Nucleus accumbens (tissue), 56 donors: ENCODE measurements at regions not wholly inside any gene's neighbourhood (a gene's known extent, or its start where the extent isn't known, plus 50 kb on each side); places are given as distances from the start of the nearest gene placed in this dataset.

Experiments used
- DNase-seq, 56 donors: peaks; one replicate each; lab custom pipeline; 2025; lab: John Stamatoyannopoulos, UW

GRCh38 chr1:58908561-58909560 is 125.0 kb upstream of the JUN start:
- DNase-seq = no peak

DNA sequence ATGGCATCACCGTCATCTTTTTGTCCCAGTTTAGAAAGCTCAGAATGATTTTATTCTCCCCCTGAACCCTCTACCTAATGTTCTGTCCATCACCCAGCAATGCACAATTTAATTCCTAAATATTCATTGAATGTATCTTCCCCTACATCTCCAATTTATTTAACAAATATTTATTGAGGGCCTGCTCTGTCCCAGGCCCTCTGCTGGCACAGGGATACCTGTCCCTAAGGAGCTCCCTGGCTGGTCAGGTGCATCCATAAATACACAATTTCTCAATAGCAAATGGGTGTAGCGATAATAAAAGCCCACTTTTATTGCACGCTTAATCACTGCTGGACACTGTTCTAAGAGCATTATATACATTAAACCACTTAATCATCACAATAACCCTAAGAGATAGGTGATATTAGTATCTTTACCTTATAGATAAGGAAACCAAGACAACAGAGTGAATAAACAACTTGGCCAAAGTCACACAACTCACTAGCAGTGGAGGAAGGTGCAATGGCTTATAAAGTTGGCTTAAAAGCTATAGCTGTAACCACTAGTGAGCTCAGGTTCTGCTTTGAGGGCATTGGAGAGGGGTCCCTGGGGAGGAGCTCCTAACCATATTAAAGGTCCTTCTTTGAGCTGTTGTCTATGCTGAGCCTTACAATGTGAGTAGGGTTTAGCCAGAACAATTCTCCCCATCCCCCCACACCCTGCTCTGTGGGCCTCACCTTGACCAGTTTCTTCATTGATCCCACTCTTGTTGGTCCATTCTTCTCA is 126.3 kb upstream of the JUN start:
- DNase-seq = no peak

DNA sequence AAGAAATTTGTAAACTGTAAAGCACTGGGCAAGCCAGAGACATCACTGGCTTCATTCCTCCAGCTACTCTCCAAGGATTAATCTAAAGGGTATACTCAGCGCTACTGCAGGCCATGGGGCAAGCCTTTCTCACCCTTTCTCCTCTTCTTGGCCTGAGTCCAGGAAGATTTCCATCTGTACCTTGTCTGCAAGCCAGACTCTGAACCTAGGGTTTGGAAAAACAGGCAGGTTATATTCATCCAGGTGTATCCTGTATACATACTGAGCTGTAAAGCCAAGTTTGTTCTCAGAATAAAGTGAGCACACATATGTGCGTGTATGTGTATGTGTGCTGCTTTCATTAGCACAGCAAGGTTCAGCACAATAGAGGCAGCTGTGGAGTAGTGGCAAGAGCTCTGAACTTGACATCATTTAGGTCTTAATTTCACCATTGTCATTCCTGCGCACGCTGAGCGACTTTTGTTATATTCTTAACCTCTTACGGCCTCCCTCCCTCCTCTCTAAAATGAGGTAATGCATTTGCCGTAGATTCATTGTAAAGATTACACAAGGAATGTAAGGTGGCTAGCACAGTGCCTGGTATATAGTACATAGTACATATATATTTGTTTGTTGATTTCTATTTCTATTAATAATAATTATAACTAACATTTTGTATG is 128.1 kb upstream of the JUN start:
- DNase-seq = no peak

- no peak for DNase-seq
These were observed 131.1 kb upstream of the JUN start for GRCh38 chr1:58914925-58915324.

GRCh38 chr1:58917436-58917835 is 133.6 kb upstream of the JUN start:
- DNase-seq = no peak

DNA sequence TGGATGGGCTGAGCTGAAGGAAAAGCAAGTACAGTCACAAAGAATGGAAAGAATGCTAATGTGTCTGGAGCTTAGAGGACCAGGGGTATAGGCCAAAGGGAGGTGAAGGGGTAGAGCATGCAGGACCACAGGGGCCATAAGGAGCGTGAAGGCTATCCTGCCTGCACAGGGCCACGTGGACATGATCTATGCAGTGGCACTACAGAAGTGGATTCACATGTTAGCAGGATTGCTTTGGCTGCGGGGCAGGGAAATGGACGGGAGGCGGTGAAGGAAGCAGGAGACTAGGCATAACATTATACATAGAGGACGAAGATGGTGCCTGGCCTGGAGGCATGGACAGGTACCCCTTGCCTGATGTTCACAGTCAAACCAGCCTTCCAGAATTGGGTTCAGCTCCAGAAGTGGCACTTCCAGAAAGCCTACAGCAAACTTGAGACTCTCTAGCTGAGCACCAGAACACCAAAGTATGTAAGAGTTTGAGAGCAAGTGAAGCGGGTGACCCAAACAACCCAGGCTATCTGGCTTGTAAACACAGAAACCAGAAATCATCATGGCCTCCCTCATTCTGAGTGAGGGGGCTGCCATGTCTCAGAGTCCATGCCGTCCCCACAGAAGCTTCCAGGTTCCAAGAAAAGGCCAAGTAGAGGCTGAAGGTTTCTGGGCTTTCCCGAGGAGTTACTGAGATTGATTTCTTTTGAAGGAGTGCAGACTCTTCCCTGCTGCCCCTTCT is 135.5 kb upstream of the JUN start:
- no peak for DNase-seq

GRCh38 chr1:58919959-58920321 is 136.1 kb upstream of the JUN start:
- no peak for DNase-seq

GRCh38 chr1:58921342-58921741 is 137.5 kb upstream of the JUN start:
- no peak for DNase-seq

GRCh38 chr1:58921751-58922150 is 137.9 kb upstream of the JUN start:
- DNase-seq = no peak

DNA sequence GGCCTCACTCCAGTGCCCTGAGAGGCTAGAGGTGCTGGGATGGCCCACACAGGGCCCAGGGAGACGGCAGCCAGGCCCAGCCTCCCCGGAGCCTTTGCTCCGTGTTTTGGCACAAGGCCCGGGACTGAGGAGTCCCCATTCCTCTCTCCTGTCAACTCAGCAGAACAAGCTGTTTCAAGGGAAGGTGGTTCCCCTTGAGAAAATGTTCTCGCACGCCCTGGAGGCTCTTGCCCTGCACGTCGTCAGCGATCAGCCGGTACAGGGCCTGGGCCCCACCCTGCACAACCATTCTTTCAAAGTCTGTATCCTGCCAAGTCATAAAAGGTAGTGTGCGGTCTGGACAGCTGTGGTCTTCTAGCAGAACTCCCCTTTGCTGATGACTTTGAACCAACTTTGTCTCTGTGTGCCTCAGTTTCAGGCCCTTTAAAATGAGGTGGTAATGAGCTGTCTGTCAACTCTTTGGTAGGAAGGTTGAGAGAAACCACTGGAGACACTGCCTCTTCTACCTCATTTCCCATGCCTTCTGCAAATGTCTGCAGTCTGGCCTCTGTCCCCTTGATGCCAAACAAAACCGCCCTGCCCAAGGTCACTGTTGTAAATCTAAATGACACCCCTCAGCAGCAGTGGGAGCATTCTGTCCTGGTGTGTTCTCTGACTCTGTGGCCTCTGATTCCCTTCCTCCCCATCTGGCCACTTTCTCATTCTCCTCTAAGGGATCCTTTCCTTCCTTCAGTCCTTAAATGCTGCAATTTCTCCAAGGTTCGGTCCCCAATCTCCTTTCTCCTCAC is 138.6 kb upstream of the JUN start:
- DNase-seq = peak in 9 of 56 donors; percentile 4 to 45 (median 9)

- no peak for DNase-seq
These were observed 139.2 kb upstream of the JUN start for GRCh38 chr1:58923090-58923470.

- DNase-seq = no peak
These were observed 140.2 kb upstream of the JUN start for GRCh38 chr1:58924016-58924565.

DNA sequence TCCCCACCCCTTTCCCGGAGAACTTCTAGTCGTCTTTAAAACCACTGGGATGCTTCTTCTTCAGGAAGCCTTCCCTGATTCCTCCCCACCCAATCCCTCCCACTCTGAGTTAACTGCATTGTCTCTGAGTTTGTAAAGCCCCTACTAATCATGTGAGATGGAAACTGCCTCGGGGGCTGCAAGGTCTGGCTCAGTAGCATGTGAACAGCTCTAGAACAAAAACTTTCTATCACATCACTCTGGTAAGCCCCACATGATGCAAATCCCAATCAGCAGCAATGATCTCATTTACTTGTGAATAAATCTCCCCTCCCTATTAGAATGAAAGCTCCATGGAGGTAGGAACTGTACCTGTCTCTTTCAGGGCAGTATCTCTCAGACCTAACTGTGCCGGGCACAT is 141.0 kb upstream of the JUN start:
- no peak for DNase-seq

- no peak for DNase-seq
These were observed 141.4 kb upstream of the JUN start for GRCh38 chr1:58925247-58925646.

GRCh38 chr1:58926152-58926551 is 142.3 kb upstream of the JUN start:
- DNase-seq = no peak

GRCh38 chr1:58927041-58927721 is 143.3 kb upstream of the JUN start:
- no peak for DNase-seq

GRCh38 chr1:58927722-58928085 is 143.9 kb upstream of the JUN start:
- no peak for DNase-seq

DNA sequence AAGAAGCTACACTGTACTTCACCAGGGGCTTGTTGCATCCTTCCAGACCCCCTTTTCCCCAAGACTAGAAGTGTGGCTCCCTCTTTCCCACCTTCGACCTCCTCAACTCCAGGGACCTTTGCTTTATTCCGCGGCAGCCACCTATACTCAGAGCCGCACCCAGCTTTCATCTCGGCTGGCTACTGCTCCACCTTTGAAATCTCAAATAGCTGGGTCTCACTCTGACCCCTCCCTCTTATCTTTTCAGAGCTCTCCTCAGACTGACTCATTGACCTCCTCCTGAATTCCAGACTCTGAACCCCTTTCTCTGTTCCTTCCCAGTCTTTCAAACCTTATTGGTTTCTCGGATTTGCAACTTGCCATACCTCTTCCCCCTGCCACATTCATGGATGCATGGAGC is 144.7 kb upstream of the JUN start:
- DNase-seq = no peak
